H1 (cell line): ENCODE measurements at regions not wholly inside any gene's neighbourhood (a gene's known extent, or its start where the extent isn't known, plus 50 kb on each side); places are given as distances from the start of the nearest gene placed in this dataset.

Source experiments
- CTCF ChIA-PET: fragments of 300-600 bp; sonication (Branson Sonifier 250); formaldehyde crosslinking; loops from one replicate; lab custom pipeline; 2021; ENCODE audit not compliant: partially characterized antibody; lab: Charles Lee
- POLR2A ChIA-PET: fragments of 300-600 bp; sonication (Branson Sonifier 250); formaldehyde crosslinking; loops from one replicate; lab custom pipeline; 2021; ENCODE audit warnings: inconsistent platforms; ENCODE audit not compliant: partially characterized antibody; lab: Charles Lee
- DNase-seq, 2 experiments: peaks; one replicate each; pipeline versions ENCODE4 v3.0.0 to v3.0.0-alpha.2; 2010 to 2022; ENCODE audit warnings: low spot score in 2 of 2, low read depth in 1 of 2, mixed read lengths in 1 of 2
- FAIRE-seq: peaks from 2 replicates; lab custom pipeline; 2011; peaks lifted over from hg19 to GRCh38; lab: Jason Lieb, UNC
- H2AFZ ChIP-seq: 2 replicates; pipeline ENCODE4 v1.8.1; 2012; ENCODE audit warnings: low read length, inconsistent platforms
- H2AK5ac ChIP-seq: 2 replicates; pipeline ENCODE4 v1.6.1; 2013; ENCODE audit warnings: low read depth, low read length
- H2BK120ac ChIP-seq: replicated peaks from 2 replicates; pipeline ENCODE3; 2013; ENCODE audit warnings: low read depth, low read length, inconsistent platforms
- H2BK12ac ChIP-seq: 2 replicates; pipeline ENCODE4 v1.6.1; 2013; ENCODE audit warnings: low read depth, low read length
- H2BK15ac ChIP-seq: 2 replicates; pipeline ENCODE4 v1.6.1; 2013; ENCODE audit warnings: low read length
- H2BK20ac ChIP-seq: 2 replicates; pipeline ENCODE4 v1.6.1; 2013; ENCODE audit warnings: low read length
- H2BK5ac ChIP-seq: 2 replicates; pipeline ENCODE4 v1.6.1; 2013; ENCODE audit warnings: low read depth, low read length
- H3K14ac ChIP-seq: 2 replicates; pipeline ENCODE4 v1.6.1; 2013; ENCODE audit warnings: inconsistent platforms; ENCODE audit not compliant: insufficient read length
- H3K18ac ChIP-seq: 2 replicates; pipeline ENCODE4 v1.6.1; 2013; ENCODE audit warnings: low read length; ENCODE audit errors: extremely low read depth
- H3K23ac ChIP-seq: 2 replicates; pipeline ENCODE4 v1.6.1; 2013; ENCODE audit warnings: inconsistent platforms; ENCODE audit not compliant: insufficient read length
- H3K23me2 ChIP-seq: 2 replicates; pipeline ENCODE4 v1.6.1; 2013; ENCODE audit warnings: low read depth, low read length
- H3K27ac ChIP-seq: 2 replicates; pipeline ENCODE4 v1.6.1; 2011; ENCODE audit warnings: low read depth, low read length, inconsistent platforms
- H3K27me3 ChIP-seq, 4 experiments: replicated peaks in 1 of 4; 1 replicate in 1 of 4; 2 replicates in 3 of 4; pipeline versions ENCODE4 v1.6.1 to v1.8.1; 2011 to 2013; ENCODE audit warnings: low read length in 3 of 4, mild to moderate bottlenecking in 3 of 4, inconsistent platforms in 2 of 4, mixed read lengths in 2 of 4, moderate library complexity in 1 of 4; ENCODE audit not compliant: control insufficient read depth in 3 of 4, insufficient read depth in 3 of 4; ENCODE audit errors: extremely low read depth in 1 of 4
- H3K36me3 ChIP-seq, 4 experiments: 2 replicates each; pipeline versions ENCODE4 v1.6.1 to v1.8.1; 2011 to 2013; ENCODE audit warnings: mild to moderate bottlenecking in 4 of 4, low read length in 3 of 4, moderate library complexity in 2 of 4, control low read depth in 1 of 4, inconsistent platforms in 1 of 4; ENCODE audit not compliant: insufficient read depth in 4 of 4, control insufficient read depth in 2 of 4
- H3K4ac ChIP-seq: replicated peaks from 2 replicates; pipeline ENCODE3; 2013; ENCODE audit warnings: low read length, low read depth, mixed read lengths, inconsistent platforms; ENCODE audit not compliant: insufficient read length
- H3K4me1 ChIP-seq, 4 experiments: replicated peaks in 1 of 4; 1 replicate in 1 of 4; 2 replicates in 3 of 4; pipeline versions ENCODE4 v1.6.1 to v1.8.1; 2011 to 2013; ENCODE audit warnings: low read length in 3 of 4, inconsistent platforms in 2 of 4, mixed read lengths in 1 of 4; ENCODE audit not compliant: insufficient read depth in 4 of 4, control insufficient read depth in 3 of 4
- H3K4me2 ChIP-seq, 2 experiments: 2 replicates each; pipeline versions ENCODE4 v1.6.1 to v1.8.1; 2011 to 2013; ENCODE audit warnings: low read depth in 2 of 2, low read length in 2 of 2, control low read depth in 1 of 2, inconsistent platforms in 1 of 2, mild to moderate bottlenecking in 1 of 2; ENCODE audit not compliant: insufficient read depth in 1 of 2
- H3K4me3 ChIP-seq, 4 experiments: fragments of 200-600, 300-600 bp in 1 of 4; sonication (generic), shearing (Covaris generic), sonication (Bioruptor Twin) in 1 of 4; 2 replicates each; pipeline versions ENCODE4 v1.5.1 to v1.8.1; 2011 to 2016; ENCODE audit warnings: low read length in 4 of 4, low read depth in 3 of 4, control low read depth in 2 of 4, inconsistent platforms in 2 of 4, mild to moderate bottlenecking in 2 of 4, mixed read lengths in 1 of 4, moderate library complexity in 1 of 4; ENCODE audit not compliant: insufficient read depth in 2 of 4; ENCODE audit errors: extremely low read depth in 1 of 4
- H3K56ac ChIP-seq: replicated peaks from 2 replicates; pipeline ENCODE3; 2013; ENCODE audit warnings: low read depth, mild to moderate bottlenecking, mixed read lengths, low read length, inconsistent platforms; ENCODE audit not compliant: insufficient read length
- H3K79me1 ChIP-seq: 2 replicates; pipeline ENCODE4 v1.6.1; 2013; ENCODE audit warnings: low read depth, low read length, control low read depth
- H3K79me2 ChIP-seq, 2 experiments: 2 replicates each; pipeline versions ENCODE4 v1.6.1 to v1.8.1; 2012 to 2013; ENCODE audit warnings: low read length in 2 of 2, mild to moderate bottlenecking in 2 of 2, inconsistent platforms in 1 of 2; ENCODE audit not compliant: insufficient read depth in 2 of 2, control insufficient read depth in 1 of 2
- H3K9ac ChIP-seq, 4 experiments: replicated peaks in 1 of 4; 1 replicate in 1 of 4; 2 replicates in 3 of 4; pipeline versions ENCODE4 v1.6.1 to v1.8.1; 2011 to 2013; ENCODE audit warnings: low read depth in 3 of 4, low read length in 3 of 4, control low read depth in 2 of 4, mild to moderate bottlenecking in 2 of 4, moderate library complexity in 2 of 4, inconsistent platforms in 1 of 4; ENCODE audit errors: extremely low read depth in 1 of 4
- H3K9me3 ChIP-seq, 2 experiments: 2 replicates each; pipeline versions ENCODE4 v1.6.1 to v1.8.1; 2012 to 2013; ENCODE audit warnings: mild to moderate bottlenecking in 2 of 2, moderate library complexity in 2 of 2, control low read depth in 1 of 2, inconsistent platforms in 1 of 2, low read depth in 1 of 2, low read length in 1 of 2, mixed read lengths in 1 of 2; ENCODE audit not compliant: insufficient read depth in 2 of 2
- H4K20me1 ChIP-seq, 2 experiments: replicated peaks in 1 of 2; 2 replicates each; pipeline versions ENCODE3 to v1.8.1; 2011 to 2013; ENCODE audit warnings: inconsistent platforms in 2 of 2, low read length in 2 of 2, mild to moderate bottlenecking in 1 of 2; ENCODE audit not compliant: insufficient read depth in 2 of 2, control insufficient read depth in 1 of 2
- H4K5ac ChIP-seq: 2 replicates; pipeline ENCODE4 v1.6.1; 2013; ENCODE audit warnings: low read length, low read depth, mixed read lengths, inconsistent platforms; ENCODE audit not compliant: insufficient read length
- H4K8ac ChIP-seq: 2 replicates; pipeline ENCODE4 v1.8.0; 2013; ENCODE audit warnings: mild to moderate bottlenecking, moderate library complexity, low read length, inconsistent platforms; ENCODE audit not compliant: insufficient read depth; ENCODE audit errors: extremely low read depth
- H4K91ac ChIP-seq: replicated peaks from 2 replicates; pipeline ENCODE3; 2013; ENCODE audit warnings: low read length, mixed read lengths, inconsistent platforms; ENCODE audit not compliant: insufficient read length
- BRCA1 ChIP-seq: IDR thresholded peaks from 2 replicates; pipeline ENCODE4 v1.6.1; 2012; ENCODE audit warnings: low read depth, low read length, improper control_type of control experiment
- CHD2 ChIP-seq: IDR thresholded peaks from 2 replicates; pipeline ENCODE4 v1.6.1; 2012; ENCODE audit warnings: low read length, improper control_type of control experiment
- EGR1 ChIP-seq: IDR thresholded peaks from 2 replicates; pipeline ENCODE4 v1.6.1; 2011; ENCODE audit warnings: low read depth, low read length, borderline replicate concordance
- FOSL1 ChIP-seq: IDR thresholded peaks from 2 replicates; pipeline ENCODE4 v1.6.1; 2011; ENCODE audit warnings: mild to moderate bottlenecking, low read depth, low read length, moderate library complexity; ENCODE audit not compliant: insufficient read depth
- KDM4A ChIP-seq: IDR thresholded peaks from one replicate; pipeline ENCODE4 v1.7.1; 2012; ENCODE audit warnings: low read depth, mild to moderate bottlenecking, moderate library complexity, low read length, inconsistent platforms; ENCODE audit not compliant: severe bottlenecking
- POLR2A ChIP-seq, 2 experiments: IDR thresholded peaks; 1 replicate in 1 of 2; 2 replicates in 1 of 2; pipeline ENCODE4 v1.6.1; 2011; ENCODE audit warnings: low read depth in 2 of 2, low read length in 2 of 2, mild to moderate bottlenecking in 2 of 2; ENCODE audit errors: control extremely low read depth in 1 of 2
- SIX5 ChIP-seq: IDR thresholded peaks from 2 replicates; pipeline ENCODE4 v1.6.1; 2011; ENCODE audit warnings: mild to moderate bottlenecking, low read depth, low read length
- SP1 ChIP-seq: IDR thresholded peaks from 2 replicates; pipeline ENCODE4 v1.6.1; 2011; ENCODE audit warnings: low read depth, low read length
- SP4 ChIP-seq: IDR thresholded peaks from 2 replicates; pipeline ENCODE4 v1.6.1; 2012; ENCODE audit warnings: low read length, inconsistent platforms
- TBP ChIP-seq: IDR thresholded peaks from 2 replicates; pipeline ENCODE4 v1.6.1; 2011; ENCODE audit warnings: low read depth, low read length, improper control_type of control experiment
- TEAD4 ChIP-seq: IDR thresholded peaks from 2 replicates; pipeline ENCODE4 v1.6.1; 2012; ENCODE audit warnings: low read depth, low read length, inconsistent platforms, mixed read lengths
- WGBS, 2 experiments: shearing (Covaris generic) in 1 of 2; methylation state at CpG; one replicate each; pipeline versions ENCODE4 v1.1.6 to v1.1.7; 2013 to 2015; ENCODE audit warnings: low lambda C conversion rate in 2 of 2, mixed read lengths in 2 of 2, inconsistent platforms in 1 of 2, low coverage in 1 of 2, missing lambda C conversion rate in 1 of 2; ENCODE audit not compliant: insufficient replicate concordance in 2 of 2, insufficient coverage in 1 of 2, insufficient read length in 1 of 2; ENCODE audit errors: extremely low coverage in 1 of 2, missing lambda C conversion rate in 1 of 2; 5-methylcytosine and 5-hydroxymethylcytosine counted together
- TF ChIP-seq, protein P1 (sequence below): IDR thresholded peaks from 2 replicates; pipeline ENCODE4 v1.6.1; 2012; ENCODE audit warnings: low read length, inconsistent platforms
- TF ChIP-seq, protein P2 (sequence below): IDR thresholded peaks from 2 replicates; pipeline ENCODE4 v1.6.1; 2012; ENCODE audit warnings: inconsistent platforms

DNA sequence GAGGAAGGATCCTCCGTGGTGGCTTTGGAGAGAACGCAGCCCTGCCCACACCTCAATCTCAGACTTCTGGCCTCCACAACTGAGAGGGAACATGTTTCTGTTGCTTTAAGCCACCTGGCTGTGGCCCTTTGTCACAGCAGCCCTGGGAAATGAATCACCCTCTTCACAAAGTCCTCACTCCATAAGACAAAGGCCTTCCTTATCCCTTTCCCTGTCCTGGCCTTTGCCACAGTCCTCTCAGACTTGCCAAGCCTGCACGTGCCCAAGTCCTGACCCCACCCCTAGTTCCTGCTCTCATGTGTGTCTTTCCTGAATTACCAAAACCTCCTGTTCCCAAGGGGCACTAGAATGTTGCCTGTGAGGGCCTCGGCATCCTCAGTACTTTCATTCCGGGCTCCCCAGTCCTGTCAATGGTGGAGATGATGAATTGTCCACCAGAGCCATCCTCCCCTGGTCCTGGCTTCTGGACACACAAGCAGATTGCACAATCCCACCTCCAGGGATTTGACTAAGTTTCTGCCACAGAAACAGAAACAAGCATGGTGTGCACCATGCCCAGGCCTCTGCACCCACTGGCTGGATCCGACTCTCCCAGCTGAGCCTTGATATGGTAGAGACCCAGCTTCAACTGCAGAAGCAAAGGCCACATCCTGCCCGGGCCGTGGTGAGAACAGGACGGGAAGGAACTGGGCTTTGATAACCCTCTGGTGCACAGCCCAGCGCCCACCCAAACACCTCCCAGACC lies 232.6 kb upstream of the PDE10A start:
- Histone ChIP-seq H2BK12ac (no peak overlapping the region), H3K23me2 (no peaks in the 10 kb centered on the region), H2BK5ac (no peak overlapping the region), H3K27me3 (no peaks in the 10 kb centered on the region), H4K5ac (no peak overlapping the region), H3K14ac (no peak overlapping the region), H4K20me1 (no peaks in the 10 kb centered on the region), H2AK5ac (no peak overlapping the region), H3K4me3 (no peak overlapping the region), H3K4me2 (no peak overlapping the region), H3K79me1 (no peaks in the 10 kb centered on the region), H3K36me3 (no peaks in the 10 kb centered on the region), H2AFZ (no peak overlapping the region), H3K23ac (no peak overlapping the region), H2BK20ac (no peak overlapping the region), H3K9me3 (no peaks in the 10 kb centered on the region), H3K79me2 (no peaks in the 10 kb centered on the region), H4K91ac (no peak overlapping the region), H3K9ac (no peak overlapping the region), H3K56ac (no peak overlapping the region), H3K4me1 (peaks cover 0 to 2% (median 0%) of the 10 kb centered on the region in 4 experiments; a peak in 1 of 7 replicates), H3K18ac (no peak overlapping the region), H3K4ac (no peak overlapping the region), H3K27ac (no peak overlapping the region), H4K8ac (no peak overlapping the region), H2BK15ac (no peak overlapping the region), H2BK120ac (no peak overlapping the region)
- 69% methylated on average over 10 of the region's 10 CpGs; no CpG with 5 or more reads in 1 of the 2 experiments for WGBS, 2 experiments
- CTCF ChIA-PET = interaction anchor here (0.8 to 10.9 kb wide), 6 partner anchors 10 to 210 kb away, joined by 3 to 111 read pairs (median 4); no protein-coding TSS in a partner anchor
- DNase-seq (no peak), FAIRE-seq (no peak)
- POLR2A ChIA-PET = no interaction called here
- TF ChIP-seq SP4 (no peak), TBP (no peak), KDM4A (no peak), SP1 (no peak), POLR2A (IDR thresholded peaks at IDR 0.05; ENCODE audit: control extremely low read depth in 1 of 2, low read depth in 2 of 2, low read length in 2 of 2) (no peak), BRCA1 (no peak), CHD2 (no peak), EGR1 (no peak), TEAD4 (no peak), SIX5 (no peak), FOSL1 (no peak)
- TF ChIP-seq, protein P1, sequence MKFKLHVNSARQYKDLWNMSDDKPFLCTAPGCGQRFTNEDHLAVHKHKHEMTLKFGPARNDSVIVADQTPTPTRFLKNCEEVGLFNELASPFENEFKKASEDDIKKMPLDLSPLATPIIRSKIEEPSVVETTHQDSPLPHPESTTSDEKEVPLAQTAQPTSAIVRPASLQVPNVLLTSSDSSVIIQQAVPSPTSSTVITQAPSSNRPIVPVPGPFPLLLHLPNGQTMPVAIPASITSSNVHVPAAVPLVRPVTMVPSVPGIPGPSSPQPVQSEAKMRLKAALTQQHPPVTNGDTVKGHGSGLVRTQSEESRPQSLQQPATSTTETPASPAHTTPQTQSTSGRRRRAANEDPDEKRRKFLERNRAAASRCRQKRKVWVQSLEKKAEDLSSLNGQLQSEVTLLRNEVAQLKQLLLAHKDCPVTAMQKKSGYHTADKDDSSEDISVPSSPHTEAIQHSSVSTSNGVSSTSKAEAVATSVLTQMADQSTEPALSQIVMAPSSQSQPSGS = no peak
- TF ChIP-seq, protein P2, sequence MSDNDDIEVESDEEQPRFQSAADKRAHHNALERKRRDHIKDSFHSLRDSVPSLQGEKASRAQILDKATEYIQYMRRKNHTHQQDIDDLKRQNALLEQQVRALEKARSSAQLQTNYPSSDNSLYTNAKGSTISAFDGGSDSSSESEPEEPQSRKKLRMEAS = no peak
